ENCODE measurements at regions not wholly inside any gene's neighbourhood (a gene's known extent, or its start where the extent isn't known, plus 50 kb on each side); places are given as distances from the start of the nearest gene placed in this dataset.

DNA sequence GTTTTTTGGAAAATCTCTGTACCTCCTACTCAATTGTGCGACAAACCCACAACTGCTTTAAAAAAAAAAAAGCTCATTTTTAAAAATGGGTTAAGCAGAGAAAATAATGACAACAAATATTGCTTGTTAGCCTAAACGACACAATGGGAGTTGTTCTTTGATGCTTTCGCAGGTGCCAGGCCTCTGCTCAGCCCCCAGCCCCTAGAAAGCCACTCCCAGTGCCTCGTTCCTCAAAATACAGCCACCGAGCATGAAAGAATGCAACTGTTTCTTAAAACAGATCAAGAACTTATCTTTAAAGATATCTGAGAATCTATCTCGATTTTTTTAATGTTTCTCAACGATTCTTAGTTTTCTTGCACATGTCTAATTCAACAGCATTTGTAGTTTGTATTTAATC, 85.2 kb upstream of the PFKP start:
- POLR2A ChIA-PET = interaction anchor here (0.6 kb wide), 1 partner anchor 57 kb away, joined by 3 read pairs; no protein-coding TSS in a partner anchor
- H3K4me3 Mint-ChIP-seq (ENCODE audit: unreplicated experiment) = no peak overlapping the region

DNA sequence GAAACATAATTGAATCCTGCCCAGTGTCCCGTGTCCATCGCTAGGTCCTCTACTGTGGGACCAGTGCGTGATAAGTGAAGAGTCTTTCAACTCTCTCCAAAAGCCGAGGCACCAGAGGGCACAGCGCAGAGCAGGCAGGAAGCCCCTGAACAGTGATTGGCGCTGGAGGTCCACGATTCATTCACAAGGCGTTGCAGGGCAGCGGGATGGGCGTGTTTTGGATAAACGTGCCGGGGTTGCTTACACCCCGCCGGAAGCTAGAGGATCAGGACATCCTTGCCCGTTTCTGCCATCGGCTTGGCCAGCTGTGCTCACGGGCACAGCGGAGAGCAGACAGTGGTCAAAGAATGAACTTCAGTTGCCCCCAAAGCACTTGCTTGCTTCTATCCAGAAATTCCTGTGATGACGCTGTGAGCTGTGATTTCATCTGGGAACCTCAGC, 86.0 kb upstream of the PFKP start:
- Mint-ChIP-seq H3K27ac (ENCODE audit: low read depth, unreplicated experiment) (no peak overlapping the region), H3K27me3 (ENCODE audit: insufficient read depth, unreplicated experiment) (no peaks in the 10 kb centered on the region), H3K9me3 (ENCODE audit: unreplicated experiment) (no peaks in the 10 kb centered on the region), H3K4me3 (ENCODE audit: unreplicated experiment) (no peak overlapping the region), H3K36me3 (ENCODE audit: insufficient read depth, unreplicated experiment) (no peaks in the 10 kb centered on the region), H3K4me1 (ENCODE audit: insufficient read depth, unreplicated experiment) (peaks cover 12% of the 10 kb centered on the region)
- DNase-seq (ENCODE audit: unreplicated experiment) = no peak
- POLR2A ChIA-PET = no interaction called here
- TF ChIP-seq, protein P1, sequence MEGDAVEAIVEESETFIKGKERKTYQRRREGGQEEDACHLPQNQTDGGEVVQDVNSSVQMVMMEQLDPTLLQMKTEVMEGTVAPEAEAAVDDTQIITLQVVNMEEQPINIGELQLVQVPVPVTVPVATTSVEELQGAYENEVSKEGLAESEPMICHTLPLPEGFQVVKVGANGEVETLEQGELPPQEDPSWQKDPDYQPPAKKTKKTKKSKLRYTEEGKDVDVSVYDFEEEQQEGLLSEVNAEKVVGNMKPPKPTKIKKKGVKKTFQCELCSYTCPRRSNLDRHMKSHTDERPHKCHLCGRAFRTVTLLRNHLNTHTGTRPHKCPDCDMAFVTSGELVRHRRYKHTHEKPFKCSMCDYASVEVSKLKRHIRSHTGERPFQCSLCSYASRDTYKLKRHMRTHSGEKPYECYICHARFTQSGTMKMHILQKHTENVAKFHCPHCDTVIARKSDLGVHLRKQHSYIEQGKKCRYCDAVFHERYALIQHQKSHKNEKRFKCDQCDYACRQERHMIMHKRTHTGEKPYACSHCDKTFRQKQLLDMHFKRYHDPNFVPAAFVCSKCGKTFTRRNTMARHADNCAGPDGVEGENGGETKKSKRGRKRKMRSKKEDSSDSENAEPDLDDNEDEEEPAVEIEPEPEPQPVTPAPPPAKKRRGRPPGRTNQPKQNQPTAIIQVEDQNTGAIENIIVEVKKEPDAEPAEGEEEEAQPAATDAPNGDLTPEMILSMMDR (IDR thresholded peaks at IDR 0.05; ENCODE audit: unreplicated experiment) = no peak
- CTCF ChIA-PET = interaction anchor here (0.9 kb wide), 1 partner anchor 53 kb away, joined by 3 read pairs; no protein-coding TSS in a partner anchor
- intact Hi-C loops (cut with micrococcal nuclease) = no loop called here
- no TSS peak for BruUV-seq (replicated peaks)

More for the DNA sequence above, 85.2 kb upstream of the PFKP start:
- TF ChIP-seq, protein P1 (IDR thresholded peaks at IDR 0.05; ENCODE audit: unreplicated experiment) = no peak
- BruUV-seq (replicated peaks) = no TSS peak
- no peak for DNase-seq (ENCODE audit: unreplicated experiment)
- peaks cover 4% of the 10 kb centered on the region for H3K27me3 Mint-ChIP-seq (ENCODE audit: insufficient read depth, unreplicated experiment)
- no peaks in the 10 kb centered on the region for H3K9me3 Mint-ChIP-seq (ENCODE audit: unreplicated experiment)
- H3K4me1 Mint-ChIP-seq (ENCODE audit: insufficient read depth, unreplicated experiment) = peaks cover 12% of the 10 kb centered on the region
- CTCF ChIA-PET = interaction anchor here (0.9 kb wide), 1 partner anchor 54 kb away, joined by 3 read pairs; no protein-coding TSS in a partner anchor
- H3K36me3 Mint-ChIP-seq (ENCODE audit: insufficient read depth, unreplicated experiment) = no peaks in the 10 kb centered on the region
- no peak overlapping the region for H3K27ac Mint-ChIP-seq (ENCODE audit: low read depth, unreplicated experiment)
- intact Hi-C loops (cut with micrococcal nuclease) = no loop called here

GRCh38 chr10:2980791-2981360, 86.5 kb upstream of the PFKP start:
- Mint-ChIP-seq H3K36me3 (ENCODE audit: insufficient read depth, unreplicated experiment) (no peaks in the 10 kb centered on the region), H3K4me3 (ENCODE audit: unreplicated experiment) (no peak overlapping the region), H3K27ac (ENCODE audit: low read depth, unreplicated experiment) (no peak overlapping the region), H3K4me1 (ENCODE audit: insufficient read depth, unreplicated experiment) (peaks cover 7% of the 10 kb centered on the region), H3K27me3 (ENCODE audit: insufficient read depth, unreplicated experiment) (no peaks in the 10 kb centered on the region), H3K9me3 (ENCODE audit: unreplicated experiment) (no peaks in the 10 kb centered on the region)
- ChIA-PET CTCF (no interaction called here), POLR2A (no interaction called here)
- intact Hi-C loops (cut with micrococcal nuclease) = no loop called here
- no TSS peak for BruUV-seq (replicated peaks)
- TF ChIP-seq, protein P1 (IDR thresholded peaks at IDR 0.05; ENCODE audit: unreplicated experiment) = no peak
- no peak for DNase-seq (ENCODE audit: unreplicated experiment)

- H3K9me3 Mint-ChIP-seq (ENCODE audit: unreplicated experiment) = no peaks in the 10 kb centered on the region
- TF ChIP-seq, protein P1 (IDR thresholded peaks at IDR 0.05; ENCODE audit: unreplicated experiment) = no peak
- POLR2A ChIA-PET = no interaction called here
- no peaks in the 10 kb centered on the region for H3K27me3 Mint-ChIP-seq (ENCODE audit: insufficient read depth, unreplicated experiment)
- no peak overlapping the region for H3K4me3 Mint-ChIP-seq (ENCODE audit: unreplicated experiment)
- H3K4me1 Mint-ChIP-seq (ENCODE audit: insufficient read depth, unreplicated experiment) = peaks cover 5% of the 10 kb centered on the region
- no TSS peak for BruUV-seq (replicated peaks)
- intact Hi-C loops (cut with micrococcal nuclease) = no loop called here
- H3K27ac Mint-ChIP-seq (ENCODE audit: low read depth, unreplicated experiment) = no peak overlapping the region
- no peak for DNase-seq (ENCODE audit: unreplicated experiment)
- H3K36me3 Mint-ChIP-seq (ENCODE audit: insufficient read depth, unreplicated experiment) = no peaks in the 10 kb centered on the region
- CTCF ChIA-PET = no interaction called here
Measured at GRCh38 chr10:2980116-2980515, 87.2 kb upstream of the PFKP start.

All from MCF 10A (cell line).